NCI-H128 (cell line): ENCODE measurements at regions not wholly inside any gene's neighbourhood (a gene's known extent, or its start where the extent isn't known, plus 50 kb on each side); places are given as distances from the start of the nearest gene placed in this dataset.

Experiments used
- DNase-seq: peaks from one replicate; lab custom pipeline; 2025; ENCODE audit not compliant: unreplicated experiment; lab: John Stamatoyannopoulos, UW

- DNase-seq, result no peak
Measured at GRCh38 chr2:59529726-59530125, 1023.7 kb downstream of the BCL11A start.

- no peak for DNase-seq
Measured at GRCh38 chr2:59528525-59528924, 1024.9 kb downstream of the BCL11A start.

GRCh38 chr2:59502981-59503380, 1050.5 kb downstream of the BCL11A start:
- DNase-seq, result no peak

GRCh38 chr2:59490994-59491393, 1062.5 kb downstream of the BCL11A start:
- DNase-seq, result no peak

GRCh38 chr2:59490192-59490591, 1063.3 kb downstream of the BCL11A start:
- DNase-seq, result no peak

GRCh38 chr2:59484673-59485072, 1068.8 kb downstream of the BCL11A start:
- no peak for DNase-seq

GRCh38 chr2:59463426-59463825, 1090.0 kb downstream of the BCL11A start:
- no peak for DNase-seq

GRCh38 chr2:59462422-59463197, 1090.8 kb downstream of the BCL11A start:
- no peak for DNase-seq

- DNase-seq, result no peak
Measured at GRCh38 chr2:59461127-59461526, 1092.3 kb downstream of the BCL11A start.

- DNase-seq, result peak; percentile 22
Measured at GRCh38 chr2:59458800-59459199, 1094.7 kb downstream of the BCL11A start.

- DNase-seq, result no peak
Measured at GRCh38 chr2:59456285-59456684, 1097.2 kb downstream of the BCL11A start.

- DNase-seq, result no peak
Measured at GRCh38 chr2:59449274-59449673, 1104.2 kb downstream of the BCL11A start.

- DNase-seq, result no peak
Measured at GRCh38 chr2:59440491-59440890, 1113.0 kb downstream of the BCL11A start.

GRCh38 chr2:59435635-59436034, 1117.8 kb downstream of the BCL11A start:
- no peak for DNase-seq

GRCh38 chr2:59428940-59429339, 1124.5 kb downstream of the BCL11A start:
- DNase-seq, result no peak

GRCh38 chr2:59427980-59428379, 1125.5 kb downstream of the BCL11A start:
- DNase-seq, result no peak

GRCh38 chr2:59425247-59425646, 1128.2 kb downstream of the BCL11A start:
- DNase-seq, result no peak

- peak; percentile 68 for DNase-seq
Measured at GRCh38 chr2:59413751-59414570, 1139.5 kb downstream of the BCL11A start.

GRCh38 chr2:59399126-59399525, 1154.3 kb downstream of the BCL11A start:
- DNase-seq, result no peak

- no peak for DNase-seq
Measured at GRCh38 chr2:59398081-59398480, 1155.4 kb downstream of the BCL11A start.

GRCh38 chr2:59395119-59395518, 1154.0 kb upstream of the FANCL start:
- no peak for DNase-seq

GRCh38 chr2:59391896-59392295, 1150.8 kb upstream of the FANCL start:
- DNase-seq, result no peak
